HCT116 (cell line): ENCODE measurements at regions not wholly inside any gene's neighbourhood (a gene's known extent, or its start where the extent isn't known, plus 50 kb on each side); places are given as distances from the start of the nearest gene placed in this dataset.

Source experiments
- ATAC-seq: fragments of 200-7000 bp; cut with Tn5 transposase; 2 replicates; pipeline ENCODE4 v1.9.1; 2020; ENCODE audit warnings: mild to moderate bottlenecking, moderate library complexity
- BruUV-seq: library from RNA; stranded (reverse); fragments of 400-500 nt; replicated peaks from 2 replicates; lab custom pipeline; 2021; lab: Mats Ljungman, UMichigan
- CTCF ChIA-PET: fragments of 300-600 bp; sonication (Branson Sonifier 250); formaldehyde crosslinking; loops from one replicate; lab custom pipeline; 2021; ENCODE audit warnings: antibody characterized with exemption; lab: Charles Lee
- POLR2A ChIA-PET: fragments of 300-600, 350-600 bp; sonication (Branson Sonifier 250); formaldehyde crosslinking; loops from one replicate; lab custom pipeline; 2021; ENCODE audit warnings: antibody characterized with exemption; lab: Charles Lee
- RAD21 ChIA-PET, 2 experiments: fragments of 300-600 bp; sonication (Branson Sonifier 250); formaldehyde crosslinking; loops; one replicate each; lab custom pipeline; 2023; ENCODE audit warnings: low total read pairs in 2 of 2; ENCODE audit not compliant: uncharacterized antibody in 2 of 2, unreplicated experiment in 2 of 2, low non-redundant PET in 1 of 2; lab: Charles Lee
- DNase-seq: peaks from one replicate; pipeline ENCODE4 v3.0.0-alpha.2; 2010; ENCODE audit warnings: low read depth, low spot score
- H2AFZ ChIP-seq: fragments of 200-600 bp; shearing (Covaris generic), sonication (generic); 2 replicates; pipeline ENCODE4 v1.6.1; 2017; ENCODE audit warnings: low read depth, mixed run types, mixed read lengths, antibody characterized with exemption, low read length; ENCODE audit not compliant: poor library complexity, severe bottlenecking
- H3K27ac ChIP-seq: 2 replicates; pipeline ENCODE4 v1.5.1; 2012; ENCODE audit warnings: low read depth, low read length
- H3K27me3 ChIP-seq: fragments of 200-600 bp; sonication (generic); 2 replicates; pipeline ENCODE4 v1.6.1; 2016; ENCODE audit warnings: mixed run types, low read length, mixed read lengths; ENCODE audit not compliant: insufficient read depth
- H3K36me3 ChIP-seq, 2 experiments: fragments of 200-500 bp in 1 of 2; fragments of 200-600 bp in 1 of 2; sonication (Bioruptor generic) in 1 of 2; sonication (generic) in 1 of 2; 2 replicates each; pipeline versions ENCODE4 v1.5.1 to v1.6.1; 2014 to 2016; ENCODE audit warnings: low read length in 2 of 2, inconsistent platforms in 1 of 2, mixed read lengths in 1 of 2, mixed run types in 1 of 2; ENCODE audit not compliant: insufficient read depth in 2 of 2, control insufficient read depth in 1 of 2
- H3K4me1 ChIP-seq, 2 experiments: fragments of 200-600 bp in 1 of 2; sonication (generic) in 1 of 2; 2 replicates each; pipeline versions ENCODE4 v1.5.1 to v1.6.1; 2012 to 2017; ENCODE audit warnings: low read length in 2 of 2, inconsistent platforms in 1 of 2, mild to moderate bottlenecking in 1 of 2, mixed read lengths in 1 of 2, mixed run types in 1 of 2, moderate library complexity in 1 of 2; ENCODE audit not compliant: insufficient read depth in 2 of 2, control insufficient read depth in 1 of 2
- H3K4me2 ChIP-seq: fragments of 200-600 bp; sonication (generic); 2 replicates; pipeline ENCODE4 v1.6.1; 2017; ENCODE audit warnings: mixed run types, low read length, mixed read lengths
- H3K4me3 ChIP-seq, 2 experiments: fragments of 200-600 bp in 1 of 2; sonication (generic) in 1 of 2; replicated peaks in 1 of 2; 2 replicates each; pipeline ENCODE4 v1.5.1; 2011 to 2016; ENCODE audit warnings: low read length in 2 of 2, control low read depth in 1 of 2, low read depth in 1 of 2, mild to moderate bottlenecking in 1 of 2, mixed read lengths in 1 of 2, mixed run types in 1 of 2
- H3K79me2 ChIP-seq: fragments of 200-600 bp; sonication (generic); 2 replicates; pipeline ENCODE4 v1.6.1; 2017; ENCODE audit warnings: mild to moderate bottlenecking, mixed run types, low read length, moderate library complexity, mixed read lengths; ENCODE audit not compliant: insufficient read depth
- H3K9ac ChIP-seq: fragments of 200-600 bp; sonication (generic); 2 replicates; pipeline ENCODE4 v1.6.1; 2016; ENCODE audit warnings: low read length, mixed read lengths
- H3K9me2 ChIP-seq: fragments of 200-600 bp; sonication (generic), shearing (Covaris generic); 2 replicates; pipeline ENCODE4 v1.6.1; 2017; ENCODE audit warnings: mixed run types, mild to moderate bottlenecking, moderate library complexity; ENCODE audit not compliant: insufficient read depth
- H3K9me3 ChIP-seq, 2 experiments: fragments of 200-500 bp in 1 of 2; fragments of 200-600 bp in 1 of 2; sonication (Bioruptor generic) in 1 of 2; sonication (generic) in 1 of 2; 2 replicates each; pipeline ENCODE4 v1.6.1; 2014 to 2017; ENCODE audit warnings: low read length in 2 of 2, mixed read lengths in 2 of 2, inconsistent platforms in 1 of 2, low read depth in 1 of 2, mild to moderate bottlenecking in 1 of 2, mixed run types in 1 of 2, moderate library complexity in 1 of 2; ENCODE audit not compliant: control insufficient read depth in 1 of 2, insufficient read depth in 1 of 2
- H4K20me1 ChIP-seq: fragments of 200-600 bp; sonication (generic), shearing (Covaris generic); 2 replicates; pipeline ENCODE4 v1.6.1; 2017; ENCODE audit warnings: mixed run types, mild to moderate bottlenecking, moderate library complexity; ENCODE audit not compliant: insufficient read depth
- ATF3 ChIP-seq: IDR thresholded peaks from 2 replicates; pipeline ENCODE4 v1.6.1; 2012
- CBX3 ChIP-seq: IDR thresholded peaks from 2 replicates; pipeline ENCODE4 v1.6.1; 2012; ENCODE audit warnings: low read depth
- CTCF ChIP-seq, 3 experiments: fragments of 200-600 bp in 1 of 3; sonication (generic) in 1 of 3; IDR thresholded peaks in 2 of 3; conservative IDR thresholded peaks in 1 of 3; 2 replicates each; pipeline ENCODE4 v1.5.1; 2012 to 2017; ENCODE audit warnings: low read depth in 2 of 3, low read length in 2 of 3, antibody characterized with exemption in 1 of 3, borderline replicate concordance in 1 of 3, control low read depth in 1 of 3, mild to moderate bottlenecking in 1 of 3, mixed read lengths in 1 of 3, mixed run types in 1 of 3, moderate library complexity in 1 of 3; ENCODE audit not compliant: insufficient read depth in 1 of 3
- EGR1 ChIP-seq: IDR thresholded peaks from 2 replicates; pipeline ENCODE4 v1.6.1; 2012; ENCODE audit warnings: low read depth
- EZH2 ChIP-seq: fragments of 200-600 bp; sonication (generic); IDR thresholded peaks from 2 replicates; pipeline ENCODE4 v1.6.1; 2017; ENCODE audit warnings: antibody characterized with exemption, mixed run types
- EZH2phosphoT487 ChIP-seq: fragments of 200-600 bp; IDR thresholded peaks from 2 replicates; pipeline ENCODE4 v1.6.1; 2018; ENCODE audit warnings: antibody characterized with exemption, borderline replicate concordance
- FOSL1 ChIP-seq: IDR thresholded peaks from 2 replicates; pipeline ENCODE4 v1.6.1; 2012; ENCODE audit warnings: low read depth
- JUND ChIP-seq: IDR thresholded peaks from 2 replicates; pipeline ENCODE4 v1.6.1; 2012
- POLR2AphosphoS5 ChIP-seq: IDR thresholded peaks from 2 replicates; pipeline ENCODE4 v1.6.1; 2011; ENCODE audit warnings: mild to moderate bottlenecking, low read depth, low read length, moderate library complexity
- RAD21 ChIP-seq: IDR thresholded peaks from 2 replicates; pipeline ENCODE4 v1.6.1; 2012; ENCODE audit warnings: low read depth, mild to moderate bottlenecking
- REST ChIP-seq: IDR thresholded peaks from 2 replicates; pipeline ENCODE4 v1.6.1; 2012; ENCODE audit warnings: low read depth
- SIN3A ChIP-seq: IDR thresholded peaks from 2 replicates; pipeline ENCODE4 v1.6.1; 2012; ENCODE audit warnings: low read depth
- SRF ChIP-seq: IDR thresholded peaks from 2 replicates; pipeline ENCODE4 v1.6.1; 2012; ENCODE audit warnings: low read depth
- TCF7L2 ChIP-seq: IDR thresholded peaks from 2 replicates; pipeline ENCODE4 v1.7.0; 2011; ENCODE audit warnings: borderline replicate concordance, inconsistent platforms; ENCODE audit not compliant: insufficient read depth, insufficient read length; ENCODE audit errors: extremely low read depth
- YY1 ChIP-seq: IDR thresholded peaks from 2 replicates; pipeline ENCODE4 v1.6.1; 2011; ENCODE audit warnings: low read length, low read depth, moderate library complexity, mild to moderate bottlenecking; ENCODE audit not compliant: insufficient replicate concordance; ENCODE audit errors: extremely low read depth
- ZBTB33 ChIP-seq: IDR thresholded peaks from 2 replicates; pipeline ENCODE4 v1.6.1; 2011; ENCODE audit warnings: mild to moderate bottlenecking, low read length, moderate library complexity; ENCODE audit not compliant: insufficient replicate concordance; ENCODE audit errors: extremely low read depth
- ZNF274 ChIP-seq: fragments of 200-500 bp; sonication (Bioruptor generic); IDR thresholded peaks from 2 replicates; pipeline ENCODE4 v1.6.1; 2014; ENCODE audit warnings: mild to moderate bottlenecking, low read depth, low read length, inconsistent platforms
- intact Hi-C: fragments of 100-400 bp; cut with micrococcal nuclease; formaldehyde crosslinking; loops from 2 replicates; pipeline ENCODE4 v1.10.0; 2022

- ChIA-PET RAD21 (no interaction called here), POLR2A (no interaction called here)
- Histone ChIP-seq H3K9ac (no peak overlapping the region), H4K20me1 (no peaks in the 10 kb centered on the region), H3K27ac (no peak overlapping the region), H3K9me2 (no peaks in the 10 kb centered on the region), H2AFZ (no peak overlapping the region), H3K4me3 (no peak overlapping the region)
- intact Hi-C loops = no loop called here
- no peak for DNase-seq
- no TSS peak for BruUV-seq
- no peak for TF ChIP-seq YY1
- no peak for TF ChIP-seq CTCF (IDR thresholded peaks at IDR 0.05 in 2 of 3, conservative IDR thresholded peaks at IDR 0.05 in 1 of 3; ENCODE audit: borderline replicate concordance in 1 of 3, insufficient read depth in 1 of 3, low read depth in 2 of 3, low read length in 2 of 3)
- no peak for TF ChIP-seq SRF
- TF ChIP-seq JUND = no peak
- TF ChIP-seq SIN3A = no peak
- no peak for TF ChIP-seq POLR2AphosphoS5
- TF ChIP-seq EZH2 = no peak
- no peak for TF ChIP-seq REST
- no peak for TF ChIP-seq ZBTB33
- TF ChIP-seq EGR1 = no peak
- no peak for TF ChIP-seq ZNF274
- no peak for TF ChIP-seq CBX3
- no peak for TF ChIP-seq FOSL1
- TF ChIP-seq EZH2phosphoT487 = no peak
- no peak for TF ChIP-seq RAD21
- TF ChIP-seq ATF3 = no peak
- TF ChIP-seq TCF7L2 = no peak
- TF ChIP-seq, all 23 proteins: peak for 0
- no peak overlapping the region for H3K4me2 ChIP-seq
- no peaks in the 10 kb centered on the region for H3K36me3 ChIP-seq
- no peaks in the 10 kb centered on the region for H3K79me2 ChIP-seq
- ATAC-seq = no peak
- no peaks in the 10 kb centered on the region for H3K9me3 ChIP-seq
- 0 out of 2 replicates have a peak, but pooled peaks cover 14% of the 10 kb centered on the region for H3K27me3 ChIP-seq
- CTCF ChIA-PET = no interaction called here
- no peaks in the 10 kb centered on the region for H3K4me1 ChIP-seq
Observed at GRCh38 chr7:51455948-51456347, 139.3 kb upstream of the COBL start.
